HepG2 (cell line): ENCODE measurements at regions not wholly inside any gene's neighbourhood (a gene's known extent, or its start where the extent isn't known, plus 50 kb on each side); places are given as distances from the start of the nearest gene placed in this dataset.

Source experiments
- ATAC-seq: fragments of 200-7000 bp; cut with Tn5 transposase; 3 replicates; pipeline ENCODE4 v1.9.1; 2020; ENCODE audit warnings: mild to moderate bottlenecking, moderate library complexity
- BruUV-seq: library from RNA; stranded (reverse); fragments of 400-500 nt; replicated peaks from 2 replicates; lab custom pipeline; 2021; lab: Mats Ljungman, UMichigan
- CTCF ChIA-PET: fragments of 300-600 bp; formaldehyde crosslinking; extraction: SDS; loops from one replicate; lab custom pipeline; 2021; ENCODE audit warnings: low total read pairs, inconsistent platforms, low intra/inter-chr PET ratio; lab: Yijun Ruan, JAX
- POLR2A ChIA-PET: fragments of 350-600 bp; sonication (Branson Sonifier 250); formaldehyde crosslinking; loops from one replicate; lab custom pipeline; 2020; ENCODE audit warnings: antibody characterized with exemption, inconsistent platforms; lab: Yijun Ruan, JAX
- DNase-seq: peaks from one replicate; pipeline ENCODE4 v3.0.0-alpha.2; 2015; ENCODE audit warnings: low spot score
- FAIRE-seq: peaks from 3 replicates; lab custom pipeline; 2011; peaks lifted over from hg19 to GRCh38; lab: Jason Lieb, UNC
- H2AFZ ChIP-seq: one replicate; pipeline ENCODE4 v1.6.1; 2011; ENCODE audit warnings: low read length, inconsistent platforms
- H3K27ac ChIP-seq: fragments of 300-600 bp; 3 replicates; pipeline ENCODE4 v1.8.0; 2011; ENCODE audit warnings: mixed run types, mild to moderate bottlenecking, mixed read lengths, low read length, inconsistent platforms; ENCODE audit not compliant: insufficient read depth; ENCODE audit errors: extremely low read length
- H3K27me3 ChIP-seq, 2 experiments: fragments of 200-600 bp in 1 of 2; 2 replicates in 1 of 2; 3 replicates in 1 of 2; pipeline versions ENCODE4 v1.6.0 to v1.8.0; 2011; ENCODE audit warnings: low read length in 2 of 2, mild to moderate bottlenecking in 2 of 2, moderate library complexity in 2 of 2, inconsistent platforms in 1 of 2; ENCODE audit not compliant: insufficient read depth in 2 of 2, control insufficient read depth in 1 of 2
- H3K36me3 ChIP-seq, 2 experiments: fragments of 200-600 bp in 1 of 2; replicated peaks in 1 of 2; 2 replicates in 1 of 2; 3 replicates in 1 of 2; pipeline versions ENCODE4 v1.5.1 to v1.8.0; 2011; ENCODE audit warnings: low read length in 2 of 2, inconsistent platforms in 1 of 2; ENCODE audit not compliant: insufficient read depth in 2 of 2, control insufficient read depth in 1 of 2
- H3K4me1 ChIP-seq: 2 replicates; pipeline ENCODE4 v1.5.1; 2012; ENCODE audit warnings: low read length, inconsistent platforms; ENCODE audit not compliant: insufficient read depth
- H3K4me2 ChIP-seq: 2 replicates; pipeline ENCODE4 v1.6.0; 2011; ENCODE audit warnings: low read depth, low read length, inconsistent platforms
- H3K4me3 ChIP-seq, 3 experiments: fragments of 200-600 bp in 1 of 3; sonication (generic), shearing (Covaris generic) in 1 of 3; replicated peaks in 1 of 3; 2 replicates each; pipeline ENCODE4 v1.5.1; 2011 to 2016; ENCODE audit warnings: low read length in 3 of 3, inconsistent platforms in 2 of 3, low read depth in 2 of 3, mild to moderate bottlenecking in 2 of 3, control low read depth in 1 of 3, mixed read lengths in 1 of 3; ENCODE audit not compliant: insufficient read depth in 1 of 3
- H3K79me2 ChIP-seq: one replicate; pipeline ENCODE4 v1.6.1; 2011; ENCODE audit warnings: low read length, inconsistent platforms; ENCODE audit not compliant: insufficient read depth
- H3K9ac ChIP-seq: 2 replicates; pipeline ENCODE4 v1.6.0; 2011; ENCODE audit warnings: mild to moderate bottlenecking, low read depth, low read length, inconsistent platforms; ENCODE audit not compliant: insufficient read depth
- H3K9me3 ChIP-seq: 2 replicates; pipeline ENCODE4 v1.5.1; 2012; ENCODE audit warnings: mild to moderate bottlenecking, low read length
- H4K20me1 ChIP-seq: 2 replicates; pipeline ENCODE4 v1.6.0; 2011; ENCODE audit warnings: inconsistent platforms, mild to moderate bottlenecking, low read length, moderate library complexity; ENCODE audit not compliant: insufficient read depth
- AGO2 ChIP-seq: fragments of 200-400 bp; formaldehyde crosslinking; optimal IDR thresholded peaks from 2 replicates; pipeline ENCODE3; 2017; ENCODE audit warnings: mild to moderate bottlenecking, low read depth, low read length, moderate library complexity
- ARNT2 ChIP-seq: sonication (generic); formaldehyde crosslinking; IDR thresholded peaks from 2 replicates; pipeline ENCODE4 v1.8.0; 2022; ENCODE audit warnings: mild to moderate bottlenecking, low read depth, missing genetic modification reagents, moderate library complexity
- CHD4 ChIP-seq: fragments of 200-600 bp; sonication (generic); IDR thresholded peaks from 2 replicates; pipeline ENCODE4 v1.7.0; 2017; ENCODE audit warnings: mild to moderate bottlenecking, low read length, borderline replicate concordance
- JUNB ChIP-seq: sonication (generic); formaldehyde crosslinking; IDR thresholded peaks from 2 replicates; pipeline ENCODE4 v1.8.0; 2022; ENCODE audit warnings: missing genetic modification reagents, mild to moderate bottlenecking, borderline replicate concordance
- KAT7 ChIP-seq: IDR thresholded peaks from 2 replicates; pipeline ENCODE4 v1.6.1; 2018; ENCODE audit warnings: borderline replicate concordance, missing compliant biosample characterization
- MBNL3 ChIP-seq: fragments of 250-450 bp; sonication (Bioruptor Pico); conservative IDR thresholded peaks from 2 replicates; pipeline ENCODE4 v1.8.0; 2022; ENCODE audit warnings: mild to moderate bottlenecking, inconsistent platforms
- PCBP2 ChIP-seq: fragments of 200-400 bp; formaldehyde crosslinking; optimal IDR thresholded peaks from 2 replicates; pipeline ENCODE3; 2018; ENCODE audit warnings: low read length, low read depth; ENCODE audit not compliant: poor library complexity, severe bottlenecking
- SATB2 ChIP-seq: sonication (generic); formaldehyde crosslinking; IDR thresholded peaks from 2 replicates; pipeline ENCODE4 v1.5.0; 2020; ENCODE audit warnings: missing genetic modification reagents
- TGIF2 ChIP-seq: IDR thresholded peaks from 2 replicates; pipeline ENCODE4 v1.6.1; 2016; ENCODE audit warnings: control low read depth, missing compliant biosample characterization
- ZFY ChIP-seq: sonication (generic); formaldehyde crosslinking; IDR thresholded peaks from 2 replicates; pipeline ENCODE4 v1.4.0; 2020; ENCODE audit warnings: missing genetic modification reagents
- ZNF460 ChIP-seq: sonication (generic); formaldehyde crosslinking; IDR thresholded peaks from 2 replicates; pipeline ENCODE4 v1.5.1; 2020; ENCODE audit warnings: missing genetic modification reagents, mild to moderate bottlenecking, borderline replicate concordance
- ZNF562 ChIP-seq: sonication (generic); formaldehyde crosslinking; IDR thresholded peaks from 2 replicates; pipeline ENCODE4 v1.8.0; 2022; ENCODE audit warnings: missing genetic modification reagents, borderline replicate concordance
- WGBS: methylation state at CpG from one replicate; pipeline ENCODE4 v1.1.6; 2017; ENCODE audit warnings: low lambda C conversion rate; 5-methylcytosine and 5-hydroxymethylcytosine counted together
- in situ Hi-C: cut with HindIII; loops from 2 replicates; pipeline ENCODE4 v1.10.0; 2017; ENCODE audit warnings: low pct_unique_long_range_greater_than_20kb; ENCODE audit not compliant: extremely low pct_ligation_motif_present
- intact Hi-C: fragments of 100-400 bp; cut with micrococcal nuclease; formaldehyde crosslinking; loops from one replicate; pipeline ENCODE4 v1.10.0; 2022; ENCODE audit not compliant: unreplicated experiment
- TF ChIP-seq, protein P1 (sequence below): sonication (generic); formaldehyde crosslinking; conservative IDR thresholded peaks from 2 replicates; pipeline ENCODE4 v1.8.0; 2022; ENCODE audit warnings: mild to moderate bottlenecking, moderate library complexity, missing genetic modification reagents
- TF ChIP-seq, protein P2 (sequence below): sonication (generic); formaldehyde crosslinking; IDR thresholded peaks from 2 replicates; pipeline ENCODE4 v1.5.0; 2020; ENCODE audit warnings: mild to moderate bottlenecking, missing genetic modification reagents
- TF ChIP-seq, protein P3 (sequence below): sonication (generic); formaldehyde crosslinking; IDR thresholded peaks from 2 replicates; pipeline ENCODE4 v1.9.0; 2022; ENCODE audit warnings: low read depth, missing genetic modification reagents

- Histone ChIP-seq H3K9ac (no peak overlapping the region), H3K9me3 (no peaks in the 10 kb centered on the region), H3K4me3 (no peak overlapping the region), H3K27ac (no peak overlapping the region), H3K27me3 (no peaks in the 10 kb centered on the region), H3K4me1 (no peaks in the 10 kb centered on the region), H3K36me3 (no peaks in the 10 kb centered on the region), H4K20me1 (no peaks in the 10 kb centered on the region), H3K79me2 (no peaks in the 10 kb centered on the region), H2AFZ (no peak overlapping the region), H3K4me2 (no peak overlapping the region)
- no peak for TF ChIP-seq MBNL3 (CRISPR knock-in tag)
- FAIRE-seq (no peak), DNase-seq (no peak), ATAC-seq (no peak)
- intact Hi-C loops, result no loop called here
- 1% methylated on average over 2 of the region's 2 CpGs for WGBS
- in situ Hi-C loops, result no loop called here
- ChIA-PET CTCF (no interaction called here), POLR2A (no interaction called here)
- no TSS peak for BruUV-seq
Observed at GRCh38 chr3:84141571-84141970, 817.2 kb upstream of the CADM2 start.

DNA sequence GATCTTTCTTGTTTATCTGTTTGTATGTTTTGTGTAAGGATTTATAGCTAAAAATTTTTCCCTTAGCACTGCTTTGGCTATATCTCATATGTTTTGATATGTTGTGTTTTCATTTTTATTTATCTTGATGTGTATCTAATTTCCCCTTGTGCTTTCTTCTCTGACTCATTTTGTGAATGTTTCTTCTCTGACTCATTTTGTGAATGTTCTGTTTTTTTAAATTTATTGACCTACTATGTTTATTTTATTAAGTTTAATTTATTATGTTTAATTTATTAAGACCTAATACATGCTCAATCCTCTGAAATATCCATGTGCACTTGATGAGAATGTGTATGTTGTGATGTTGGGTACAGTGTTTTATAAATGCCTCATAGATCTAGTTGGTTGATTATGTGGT, 793.5 kb upstream of the CADM2 start:
- POLR2A ChIA-PET, result no interaction called here
- FAIRE-seq, result no peak
- BruUV-seq, result no TSS peak
- TF ChIP-seq, protein P1, sequence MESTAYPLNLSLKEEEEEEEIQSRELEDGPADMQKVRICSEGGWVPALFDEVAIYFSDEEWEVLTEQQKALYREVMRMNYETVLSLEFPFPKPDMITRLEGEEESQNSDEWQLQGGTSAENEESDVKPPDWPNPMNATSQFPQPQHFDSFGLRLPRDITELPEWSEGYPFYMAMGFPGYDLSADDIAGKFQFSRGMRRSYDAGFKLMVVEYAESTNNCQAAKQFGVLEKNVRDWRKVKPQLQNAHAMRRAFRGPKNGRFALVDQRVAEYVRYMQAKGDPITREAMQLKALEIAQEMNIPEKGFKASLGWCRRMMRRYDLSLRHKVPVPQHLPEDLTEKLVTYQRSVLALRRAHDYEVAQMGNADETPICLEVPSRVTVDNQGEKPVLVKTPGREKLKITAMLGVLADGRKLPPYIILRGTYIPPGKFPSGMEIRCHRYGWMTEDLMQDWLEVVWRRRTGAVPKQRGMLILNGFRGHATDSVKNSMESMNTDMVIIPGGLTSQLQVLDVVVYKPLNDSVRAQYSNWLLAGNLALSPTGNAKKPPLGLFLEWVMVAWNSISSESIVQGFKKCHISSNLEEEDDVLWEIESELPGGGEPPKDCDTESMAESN, result no peak
- TF ChIP-seq ARNT2, result no peak
- TF ChIP-seq PCBP2, result no peak
- no peak for TF ChIP-seq AGO2
- no peak for TF ChIP-seq CHD4
- no peak for TF ChIP-seq KAT7 (CRISPR knock-in tag)
- no peak for TF ChIP-seq ZNF562 (CRISPR knock-in tag)
- TF ChIP-seq JUNB (CRISPR knock-in tag), result no peak
- TF ChIP-seq SATB2 (CRISPR knock-in tag), result no peak
- TF ChIP-seq TGIF2 (CRISPR knock-in tag), result no peak
- TF ChIP-seq, protein P2, sequence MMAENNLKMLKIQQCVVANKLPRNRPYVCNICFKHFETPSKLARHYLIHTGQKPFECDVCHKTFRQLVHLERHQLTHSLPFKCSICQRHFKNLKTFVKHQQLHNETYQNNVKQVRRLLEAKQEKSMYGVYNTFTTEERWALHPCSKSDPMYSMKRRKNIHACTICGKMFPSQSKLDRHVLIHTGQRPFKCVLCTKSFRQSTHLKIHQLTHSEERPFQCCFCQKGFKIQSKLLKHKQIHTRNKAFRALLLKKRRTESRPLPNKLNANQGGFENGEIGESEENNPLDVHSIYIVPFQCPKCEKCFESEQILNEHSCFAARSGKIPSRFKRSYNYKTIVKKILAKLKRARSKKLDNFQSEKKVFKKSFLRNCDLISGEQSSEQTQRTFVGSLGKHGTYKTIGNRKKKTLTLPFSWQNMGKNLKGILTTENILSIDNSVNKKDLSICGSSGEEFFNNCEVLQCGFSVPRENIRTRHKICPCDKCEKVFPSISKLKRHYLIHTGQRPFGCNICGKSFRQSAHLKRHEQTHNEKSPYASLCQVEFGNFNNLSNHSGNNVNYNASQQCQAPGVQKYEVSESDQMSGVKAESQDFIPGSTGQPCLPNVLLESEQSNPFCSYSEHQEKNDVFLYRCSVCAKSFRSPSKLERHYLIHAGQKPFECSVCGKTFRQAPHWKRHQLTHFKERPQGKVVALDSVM, result no peak
- TF ChIP-seq ZNF460 (CRISPR knock-in tag), result no peak
- TF ChIP-seq, protein P3, sequence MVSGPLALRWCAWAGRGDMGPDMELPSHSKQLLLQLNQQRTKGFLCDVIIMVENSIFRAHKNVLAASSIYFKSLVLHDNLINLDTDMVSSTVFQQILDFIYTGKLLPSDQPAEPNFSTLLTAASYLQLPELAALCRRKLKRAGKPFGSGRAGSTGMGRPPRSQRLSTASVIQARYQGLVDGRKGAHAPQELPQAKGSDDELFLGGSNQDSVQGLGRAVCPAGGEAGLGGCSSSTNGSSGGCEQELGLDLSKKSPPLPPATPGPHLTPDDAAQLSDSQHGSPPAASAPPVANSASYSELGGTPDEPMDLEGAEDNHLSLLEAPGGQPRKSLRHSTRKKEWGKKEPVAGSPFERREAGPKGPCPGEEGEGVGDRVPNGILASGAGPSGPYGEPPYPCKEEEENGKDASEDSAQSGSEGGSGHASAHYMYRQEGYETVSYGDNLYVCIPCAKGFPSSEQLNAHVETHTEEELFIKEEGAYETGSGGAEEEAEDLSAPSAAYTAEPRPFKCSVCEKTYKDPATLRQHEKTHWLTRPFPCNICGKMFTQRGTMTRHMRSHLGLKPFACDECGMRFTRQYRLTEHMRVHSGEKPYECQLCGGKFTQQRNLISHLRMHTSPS (CRISPR knock-in tag), result no peak
- no peak for TF ChIP-seq ZFY (CRISPR knock-in tag)

More for the DNA sequence above, 793.5 kb upstream of the CADM2 start:
- DNase-seq (no peak), ATAC-seq (no peak)
- in situ Hi-C loops, result no loop called here
- H3K4me2 ChIP-seq, result no peak overlapping the region
- no peaks in the 10 kb centered on the region for H3K79me2 ChIP-seq
- no peaks in the 10 kb centered on the region for H4K20me1 ChIP-seq
- H3K9me3 ChIP-seq, result peaks cover 10% of the 10 kb centered on the region
- no peaks in the 10 kb centered on the region for H3K36me3 ChIP-seq
- no peak overlapping the region for H3K9ac ChIP-seq
- H2AFZ ChIP-seq, result no peak overlapping the region
- intact Hi-C loops, result no loop called here
- H3K27ac ChIP-seq, result no peak overlapping the region
- H3K4me1 ChIP-seq, result no peaks in the 10 kb centered on the region
- CTCF ChIA-PET, result no interaction called here
- no peak overlapping the region for H3K4me3 ChIP-seq
- H3K27me3 ChIP-seq, result no peaks in the 10 kb centered on the region; a peak in 1 of 5 replicates
